SK-N-SH treated with all-trans-retinoic acid at 6 μM for 48 hours (cell line): ENCODE measurements at regions not wholly inside any gene's neighbourhood (a gene's known extent, or its start where the extent isn't known, plus 50 kb on each side); places are given as distances from the start of the nearest gene placed in this dataset.

Source experiments
- CSDC2 ChIP-seq: fragments of 250-450 bp; sonication (Bioruptor Pico); IDR thresholded peaks from 2 replicates; pipeline ENCODE4 v1.5.0; 2020; ENCODE audit warnings: mild to moderate bottlenecking, moderate library complexity
- ESRRG ChIP-seq: fragments of 250-450 bp; sonication (Bioruptor Pico); IDR thresholded peaks from 2 replicates; pipeline ENCODE4 v1.6.1; 2021; ENCODE audit warnings: mild to moderate bottlenecking
- ISL1 ChIP-seq: fragments of 250-450 bp; sonication (Bioruptor Pico); IDR thresholded peaks from 2 replicates; pipeline ENCODE4 v2.1.2; 2022; ENCODE audit warnings: mild to moderate bottlenecking, moderate library complexity
- RARB ChIP-seq: fragments of 250-450 bp; sonication (Bioruptor Pico); IDR thresholded peaks from 2 replicates; pipeline ENCODE4 v1.8.0; 2021; ENCODE audit warnings: mild to moderate bottlenecking, moderate library complexity
- TOX ChIP-seq: fragments of 250-450 bp; sonication (Bioruptor Pico); IDR thresholded peaks from 2 replicates; pipeline ENCODE4 v1.8.0; 2021; ENCODE audit warnings: mild to moderate bottlenecking, moderate library complexity, borderline replicate concordance
- ZFP30 ChIP-seq: fragments of 450-650 bp; formaldehyde crosslinking; IDR thresholded peaks from 2 replicates; pipeline ENCODE4 v1.5.0; 2022; ENCODE audit warnings: mild to moderate bottlenecking, moderate library complexity
- ZNF565 ChIP-seq: fragments of 450-650 bp; formaldehyde crosslinking; conservative IDR thresholded peaks from 2 replicates; pipeline ENCODE4 v1.5.0; 2020; ENCODE audit warnings: low read depth, mild to moderate bottlenecking, moderate library complexity
- ZNF70 ChIP-seq: fragments of 450-650 bp; formaldehyde crosslinking; IDR thresholded peaks from 2 replicates; pipeline ENCODE4 v1.5.0; 2020; ENCODE audit warnings: mild to moderate bottlenecking, moderate library complexity
- ZNF8 ChIP-seq: fragments of 450-650 bp; formaldehyde crosslinking; IDR thresholded peaks from 2 replicates; pipeline ENCODE4 v1.5.0; 2020; ENCODE audit warnings: mild to moderate bottlenecking, moderate library complexity
- TF ChIP-seq, protein P1 (sequence below): fragments of 250-450 bp; sonication (Bioruptor Pico); IDR thresholded peaks from 2 replicates; pipeline ENCODE4 v1.8.0; 2020; ENCODE audit warnings: mild to moderate bottlenecking, moderate library complexity, borderline replicate concordance
- TF ChIP-seq, protein P2 (sequence below): fragments of 250-450 bp; sonication (Bioruptor Pico); IDR thresholded peaks from 2 replicates; pipeline ENCODE4 v1.5.1; 2021; ENCODE audit warnings: mild to moderate bottlenecking, moderate library complexity

DNA sequence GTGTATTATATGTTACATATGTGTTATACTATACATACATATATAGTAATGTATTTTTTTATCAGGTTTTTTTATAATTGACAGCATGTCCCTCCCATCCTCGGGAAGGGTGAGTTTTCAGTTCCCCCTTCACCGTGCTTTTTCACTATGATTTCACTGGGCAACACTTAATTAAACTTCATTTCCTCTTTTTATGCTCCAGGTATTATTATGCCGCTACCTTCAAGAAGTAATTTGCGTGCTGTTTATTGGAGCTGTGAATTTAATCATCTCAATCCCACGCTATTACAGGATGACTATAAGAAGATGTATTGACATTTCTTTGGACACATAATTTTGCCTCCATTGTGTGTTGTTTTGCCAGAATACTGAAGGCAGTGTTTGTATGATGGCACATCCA is 228.6 kb downstream of the SAMD5 start:
- TF ChIP-seq ISL1 (CRISPR knock-in tag), result no peak
- no peak for TF ChIP-seq ZFP30 (CRISPR knock-in tag)
- TF ChIP-seq CSDC2 (CRISPR knock-in tag), result no peak
- TF ChIP-seq, protein P1, sequence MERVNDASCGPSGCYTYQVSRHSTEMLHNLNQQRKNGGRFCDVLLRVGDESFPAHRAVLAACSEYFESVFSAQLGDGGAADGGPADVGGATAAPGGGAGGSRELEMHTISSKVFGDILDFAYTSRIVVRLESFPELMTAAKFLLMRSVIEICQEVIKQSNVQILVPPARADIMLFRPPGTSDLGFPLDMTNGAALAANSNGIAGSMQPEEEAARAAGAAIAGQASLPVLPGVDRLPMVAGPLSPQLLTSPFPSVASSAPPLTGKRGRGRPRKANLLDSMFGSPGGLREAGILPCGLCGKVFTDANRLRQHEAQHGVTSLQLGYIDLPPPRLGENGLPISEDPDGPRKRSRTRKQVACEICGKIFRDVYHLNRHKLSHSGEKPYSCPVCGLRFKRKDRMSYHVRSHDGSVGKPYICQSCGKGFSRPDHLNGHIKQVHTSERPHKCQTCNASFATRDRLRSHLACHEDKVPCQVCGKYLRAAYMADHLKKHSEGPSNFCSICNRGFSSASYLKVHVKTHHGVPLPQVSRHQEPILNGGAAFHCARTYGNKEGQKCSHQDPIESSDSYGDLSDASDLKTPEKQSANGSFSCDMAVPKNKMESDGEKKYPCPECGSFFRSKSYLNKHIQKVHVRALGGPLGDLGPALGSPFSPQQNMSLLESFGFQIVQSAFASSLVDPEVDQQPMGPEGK (CRISPR knock-in tag), result no peak
- TF ChIP-seq RARB, result no peak
- TF ChIP-seq ZNF565 (CRISPR knock-in tag), result no peak
- TF ChIP-seq TOX (CRISPR knock-in tag), result no peak
- no peak for TF ChIP-seq ZNF70 (CRISPR knock-in tag)
- no peak for TF ChIP-seq ZNF8 (CRISPR knock-in tag)
- TF ChIP-seq, protein P2, sequence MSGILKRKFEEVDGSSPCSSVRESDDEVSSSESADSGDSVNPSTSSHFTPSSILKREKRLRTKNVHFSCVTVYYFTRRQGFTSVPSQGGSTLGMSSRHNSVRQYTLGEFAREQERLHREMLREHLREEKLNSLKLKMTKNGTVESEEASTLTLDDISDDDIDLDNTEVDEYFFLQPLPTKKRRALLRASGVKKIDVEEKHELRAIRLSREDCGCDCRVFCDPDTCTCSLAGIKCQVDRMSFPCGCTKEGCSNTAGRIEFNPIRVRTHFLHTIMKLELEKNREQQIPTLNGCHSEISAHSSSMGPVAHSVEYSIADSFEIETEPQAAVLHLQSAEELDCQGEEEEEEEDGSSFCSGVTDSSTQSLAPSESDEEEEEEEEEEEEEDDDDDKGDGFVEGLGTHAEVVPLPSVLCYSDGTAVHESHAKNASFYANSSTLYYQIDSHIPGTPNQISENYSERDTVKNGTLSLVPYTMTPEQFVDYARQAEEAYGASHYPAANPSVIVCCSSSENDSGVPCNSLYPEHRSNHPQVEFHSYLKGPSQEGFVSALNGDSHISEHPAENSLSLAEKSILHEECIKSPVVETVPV, result no peak
- no peak for TF ChIP-seq ESRRG (CRISPR knock-in tag)
